Neural progenitor cell (in vitro differentiated cells): ENCODE measurements at regions not wholly inside any gene's neighbourhood (a gene's known extent, or its start where the extent isn't known, plus 50 kb on each side); places are given as distances from the start of the nearest gene placed in this dataset.

ENCODE experiments used
- DNase-seq: peaks from one replicate; pipeline ENCODE4 v3.0.0-alpha.2; 2016; ENCODE audit warnings: low spot score
- H2AFZ ChIP-seq: fragments of 200-600 bp; sonication (generic); replicated peaks from 2 replicates; pipeline ENCODE4 v1.6.1; 2016; ENCODE audit warnings: antibody characterized with exemption
- H3F3A ChIP-seq: fragments of 200-600 bp; sonication (generic); 2 replicates; pipeline ENCODE4 v1.6.1; 2016; ENCODE audit warnings: antibody characterized with exemption, low read depth
- H3K27ac ChIP-seq: fragments of 200-600 bp; sonication (generic); 2 replicates; pipeline ENCODE4 v1.5.1; 2016; ENCODE audit warnings: mild to moderate bottlenecking
- H3K27me3 ChIP-seq: fragments of 200-600 bp; sonication (generic); 2 replicates; pipeline ENCODE4 v1.6.1; 2016; ENCODE audit warnings: mild to moderate bottlenecking, moderate library complexity
- H3K36me3 ChIP-seq: fragments of 200-600 bp; sonication (generic); 2 replicates; pipeline ENCODE4 v1.5.1; 2016
- H3K4me1 ChIP-seq: fragments of 200-600 bp; sonication (generic); 2 replicates; pipeline ENCODE4 v1.6.1; 2016; ENCODE audit warnings: mixed run types
- H3K4me2 ChIP-seq: fragments of 200-600 bp; sonication (generic); 2 replicates; pipeline ENCODE4 v1.6.1; 2016
- H3K4me3 ChIP-seq: fragments of 200-600 bp; sonication (generic); 2 replicates; pipeline ENCODE4 v1.5.1; 2016
- H3K79me2 ChIP-seq: fragments of 200-600 bp; sonication (generic); 2 replicates; pipeline ENCODE4 v1.6.1; 2016; ENCODE audit warnings: low read depth
- H3K9ac ChIP-seq: fragments of 200-600 bp; sonication (generic); 2 replicates; pipeline ENCODE4 v1.6.1; 2016
- H3K9me3 ChIP-seq: fragments of 200-600 bp; sonication (generic); 2 replicates; pipeline ENCODE4 v1.5.1; 2016; ENCODE audit warnings: low read depth
- H4K20me1 ChIP-seq: fragments of 200-600 bp; sonication (generic); 2 replicates; pipeline ENCODE4 v1.6.1; 2016; ENCODE audit warnings: low read depth
- H3K27ac Mint-ChIP-seq: 3 replicates; pipeline ENCODE4 v1.8.0; 2021; ENCODE audit warnings: mixed read lengths
- H3K27me3 Mint-ChIP-seq: 2 replicates; pipeline ENCODE4 v1.8.0; 2022; ENCODE audit warnings: low read depth, mild to moderate bottlenecking, inconsistent platforms, moderate library complexity, mixed read lengths; ENCODE audit not compliant: insufficient read depth
- H3K36me3 Mint-ChIP-seq: 3 replicates; pipeline ENCODE4 v1.8.0; 2021; ENCODE audit warnings: mixed read lengths
- H3K4me1 Mint-ChIP-seq: 3 replicates; pipeline ENCODE4 v1.8.0; 2021; ENCODE audit warnings: mixed read lengths
- H3K4me3 Mint-ChIP-seq: 3 replicates; pipeline ENCODE4 v1.8.0; 2021; ENCODE audit warnings: mild to moderate bottlenecking, moderate library complexity, mixed read lengths
- H3K9me3 Mint-ChIP-seq: 3 replicates; pipeline ENCODE4 v1.8.0; 2020; ENCODE audit warnings: mixed read lengths
- CTCF ChIP-seq: fragments of 200-600 bp; sonication (generic); IDR thresholded peaks from 2 replicates; pipeline ENCODE4 v1.5.1; 2017; ENCODE audit warnings: antibody characterized with exemption, mild to moderate bottlenecking
- EZH2 ChIP-seq: fragments of 200-600 bp; sonication (generic); IDR thresholded peaks from 2 replicates; pipeline ENCODE4 v1.6.1; 2017; ENCODE audit warnings: antibody characterized with exemption, mild to moderate bottlenecking, moderate library complexity
- EZH2phosphoT487 ChIP-seq: fragments of 200-600 bp; sonication (generic); IDR thresholded peaks from 2 replicates; pipeline ENCODE4 v1.6.1; 2017; ENCODE audit warnings: antibody characterized with exemption

GRCh38 chr10:78868456-78868855 lies 200.3 kb upstream of the ZMIZ1 start:
- TF ChIP-seq EZH2: no peak
- TF ChIP-seq CTCF: no peak
- no peak for TF ChIP-seq EZH2phosphoT487
- Histone ChIP-seq H3K9me3 (no peaks in the 10 kb centered on the region), H3K79me2 (no peaks in the 10 kb centered on the region), H3F3A (peaks cover 7% of the 10 kb centered on the region), H3K36me3 (no peaks in the 10 kb centered on the region), H3K4me1 (peaks cover 9% of the 10 kb centered on the region), H3K27me3 (no peaks in the 10 kb centered on the region), H3K4me2 (no peak overlapping the region), H3K27ac (no peak overlapping the region), H3K4me3 (no peak overlapping the region), H2AFZ (no peak overlapping the region), H4K20me1 (peaks cover 4% of the 10 kb centered on the region), H3K9ac (no peak overlapping the region)
- DNase-seq: no peak
- peaks cover 15% of the 10 kb centered on the region for H3K27me3 Mint-ChIP-seq
- H3K27ac Mint-ChIP-seq: no peak overlapping the region
- H3K9me3 Mint-ChIP-seq: no peaks in the 10 kb centered on the region
- H3K36me3 Mint-ChIP-seq: no peaks in the 10 kb centered on the region
- H3K4me1 Mint-ChIP-seq: peaks cover 18% of the 10 kb centered on the region
- no peak overlapping the region for H3K4me3 Mint-ChIP-seq

GRCh38 chr10:78868861-78869260 lies 199.9 kb upstream of the ZMIZ1 start:
- Histone ChIP-seq H3K27me3 (no peaks in the 10 kb centered on the region), H3K4me3 (no peak overlapping the region), H3K4me2 (no peak overlapping the region), H3K27ac (no peak overlapping the region), H3K4me1 (peaks cover 9% of the 10 kb centered on the region), H3K36me3 (no peaks in the 10 kb centered on the region), H4K20me1 (peaks cover 4% of the 10 kb centered on the region), H3K79me2 (no peaks in the 10 kb centered on the region), H3K9me3 (no peaks in the 10 kb centered on the region), H3K9ac (no peak overlapping the region), H2AFZ (no peak overlapping the region), H3F3A (peaks cover 7% of the 10 kb centered on the region)
- no peak for TF ChIP-seq CTCF
- TF ChIP-seq EZH2: no peak
- no peak for TF ChIP-seq EZH2phosphoT487
- no peak overlapping the region for H3K27ac Mint-ChIP-seq
- peaks cover 15% of the 10 kb centered on the region for H3K27me3 Mint-ChIP-seq
- no peaks in the 10 kb centered on the region for H3K9me3 Mint-ChIP-seq
- H3K4me1 Mint-ChIP-seq: peaks cover 18% of the 10 kb centered on the region
- H3K4me3 Mint-ChIP-seq: no peak overlapping the region
- DNase-seq: no peak
- H3K36me3 Mint-ChIP-seq: no peaks in the 10 kb centered on the region

- no peak overlapping the region for H3K27ac Mint-ChIP-seq
- Histone ChIP-seq H2AFZ (no peak overlapping the region), H3K9me3 (no peaks in the 10 kb centered on the region), H4K20me1 (peaks cover 4% of the 10 kb centered on the region), H3K27me3 (no peaks in the 10 kb centered on the region), H3K9ac (no peak overlapping the region), H3K4me2 (no peak overlapping the region), H3K4me1 (peaks cover 9% of the 10 kb centered on the region), H3K79me2 (no peaks in the 10 kb centered on the region), H3K27ac (no peak overlapping the region), H3F3A (peaks cover 7% of the 10 kb centered on the region), H3K36me3 (no peaks in the 10 kb centered on the region), H3K4me3 (no peak overlapping the region)
- no peaks in the 10 kb centered on the region for H3K9me3 Mint-ChIP-seq
- peaks cover 20% of the 10 kb centered on the region for H3K4me1 Mint-ChIP-seq
- H3K4me3 Mint-ChIP-seq: no peak overlapping the region
- H3K27me3 Mint-ChIP-seq: peaks cover 17% of the 10 kb centered on the region
- DNase-seq: peak; percentile 1
- no peaks in the 10 kb centered on the region for H3K36me3 Mint-ChIP-seq
- no peak for TF ChIP-seq EZH2phosphoT487
- TF ChIP-seq CTCF: no peak
- no peak for TF ChIP-seq EZH2
These were observed 199.0 kb upstream of the ZMIZ1 start for GRCh38 chr10:78869508-78870454.
